Gastrocnemius medialis (tissue), 4 donors: ENCODE measurements at regions not wholly inside any gene's neighbourhood (a gene's known extent, or its start where the extent isn't known, plus 50 kb on each side); places are given as distances from the start of the nearest gene placed in this dataset.

Experiments used
- CTCF ChIP-seq, 5 experiments: fragments of 450-650 bp in 3 of 5; fragments of 200-600 bp in 2 of 5; sonication (generic) in 2 of 5; IDR thresholded peaks in 4 of 5; conservative IDR thresholded peaks in 1 of 5; 1 replicate in 4 of 5; 2 replicates in 1 of 5; pipeline ENCODE4 v1.5.1; 2016 to 2019; ENCODE audit warnings: antibody characterized with exemption in 5 of 5, mild to moderate bottlenecking in 3 of 5, moderate library complexity in 3 of 5
- POLR2A ChIP-seq, 2 donors: fragments of 450-650 bp; IDR thresholded peaks; one replicate each; pipeline ENCODE4 v1.6.1; 2017; ENCODE audit warnings: antibody characterized with exemption in 2 of 2, mild to moderate bottlenecking in 2 of 2, moderate library complexity in 2 of 2

GRCh38 chr10:60517805-60518204 lies 128.1 kb upstream of the ANK3 start:
- TF ChIP-seq CTCF (IDR thresholded peaks at IDR 0.05 in 4 of 5, conservative IDR thresholded peaks at IDR 0.05 in 1 of 5) (no peak), POLR2A (IDR thresholded peaks at IDR 0.05) (no peak)
